GM12875 (cell line): ENCODE measurements at regions not wholly inside any gene's neighbourhood (a gene's known extent, or its start where the extent isn't known, plus 50 kb on each side); places are given as distances from the start of the nearest gene placed in this dataset.

ENCODE experiments used
- H3K4me3 ChIP-seq: one replicate; pipeline ENCODE4 v1.5.1; 2011; ENCODE audit warnings: low read depth, low read length, control low read depth
- TF ChIP-seq, protein P1 (sequence below): IDR thresholded peaks from 2 replicates; pipeline ENCODE4 v1.5.1; 2011; ENCODE audit warnings: low read depth, mild to moderate bottlenecking, control low read depth, inconsistent platforms, low read length, moderate library complexity, borderline replicate concordance; ENCODE audit not compliant: insufficient read depth

GRCh38 chr20:11103866-11104265 is 430.1 kb upstream of the JAG1 start:
- TF ChIP-seq, protein P1, sequence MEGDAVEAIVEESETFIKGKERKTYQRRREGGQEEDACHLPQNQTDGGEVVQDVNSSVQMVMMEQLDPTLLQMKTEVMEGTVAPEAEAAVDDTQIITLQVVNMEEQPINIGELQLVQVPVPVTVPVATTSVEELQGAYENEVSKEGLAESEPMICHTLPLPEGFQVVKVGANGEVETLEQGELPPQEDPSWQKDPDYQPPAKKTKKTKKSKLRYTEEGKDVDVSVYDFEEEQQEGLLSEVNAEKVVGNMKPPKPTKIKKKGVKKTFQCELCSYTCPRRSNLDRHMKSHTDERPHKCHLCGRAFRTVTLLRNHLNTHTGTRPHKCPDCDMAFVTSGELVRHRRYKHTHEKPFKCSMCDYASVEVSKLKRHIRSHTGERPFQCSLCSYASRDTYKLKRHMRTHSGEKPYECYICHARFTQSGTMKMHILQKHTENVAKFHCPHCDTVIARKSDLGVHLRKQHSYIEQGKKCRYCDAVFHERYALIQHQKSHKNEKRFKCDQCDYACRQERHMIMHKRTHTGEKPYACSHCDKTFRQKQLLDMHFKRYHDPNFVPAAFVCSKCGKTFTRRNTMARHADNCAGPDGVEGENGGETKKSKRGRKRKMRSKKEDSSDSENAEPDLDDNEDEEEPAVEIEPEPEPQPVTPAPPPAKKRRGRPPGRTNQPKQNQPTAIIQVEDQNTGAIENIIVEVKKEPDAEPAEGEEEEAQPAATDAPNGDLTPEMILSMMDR: no peak
- H3K4me3 ChIP-seq: no peak overlapping the region

DNA sequence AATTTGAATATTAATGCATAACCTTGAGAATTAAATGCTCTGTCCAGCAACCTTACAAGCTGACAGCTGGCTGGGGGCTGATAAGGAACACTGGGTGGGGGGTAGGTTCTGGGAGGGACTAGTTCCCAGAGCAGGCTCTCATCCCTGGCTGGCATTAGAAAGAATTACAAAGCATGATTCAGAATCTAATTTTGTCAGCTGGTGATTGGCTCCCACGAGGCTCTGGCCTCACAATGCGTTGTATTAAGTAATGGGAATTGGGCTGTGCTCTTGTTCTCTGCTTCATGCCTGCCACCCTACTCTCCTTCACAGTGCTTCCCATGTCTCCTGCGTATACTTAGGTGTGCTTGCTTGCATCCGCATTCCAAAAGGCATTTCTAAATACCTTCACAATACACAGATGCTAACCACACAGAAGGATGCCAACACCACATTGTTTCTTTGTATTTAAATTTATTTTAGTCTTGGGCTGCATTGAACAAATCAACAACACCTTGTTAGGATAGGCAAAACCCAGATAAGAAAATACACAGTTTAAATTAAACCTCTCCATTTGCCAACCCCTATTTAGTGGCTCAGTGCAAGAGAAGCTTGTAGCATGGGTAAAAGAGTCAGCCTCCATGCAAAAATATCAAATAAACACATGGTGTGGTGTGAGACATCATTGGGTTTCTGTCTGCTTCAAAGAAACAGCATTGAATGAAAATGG is 434.5 kb upstream of the JAG1 start:
- no peak overlapping the region for H3K4me3 ChIP-seq
- TF ChIP-seq, protein P1: no peak

- no peak overlapping the region for H3K4me3 ChIP-seq
Observed at GRCh38 chr20:11110535-11110934, 436.7 kb upstream of the JAG1 start.

GRCh38 chr20:11111191-11111590 is 437.4 kb upstream of the JAG1 start:
- TF ChIP-seq, protein P1: no peak
- H3K4me3 ChIP-seq: no peak overlapping the region

More at GRCh38 chr20:11110535-11110934, 436.7 kb upstream of the JAG1 start:
- TF ChIP-seq, protein P1: no peak

GRCh38 chr20:11112832-11113231 is 439.0 kb upstream of the JAG1 start:
- TF ChIP-seq, protein P1: no peak
- no peak overlapping the region for H3K4me3 ChIP-seq

DNA sequence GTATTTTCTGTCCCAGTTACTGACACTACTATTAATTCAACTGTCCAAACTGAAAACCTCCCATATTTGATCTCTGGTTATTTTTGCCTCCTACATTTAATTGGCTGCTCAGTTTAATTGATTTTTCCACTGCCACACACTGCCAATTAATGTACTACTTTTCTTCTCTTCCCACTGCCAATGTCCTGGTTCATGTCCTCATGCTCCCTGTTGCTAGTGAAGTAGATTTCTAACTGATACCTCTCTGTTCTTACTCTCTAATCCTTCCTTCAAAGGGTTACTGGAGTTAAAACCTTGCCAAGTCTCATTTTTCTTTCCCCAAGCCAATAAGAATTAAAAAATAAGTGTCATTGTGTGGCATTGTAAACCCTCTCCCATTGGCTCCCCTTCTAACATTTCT is 440.6 kb upstream of the JAG1 start:
- TF ChIP-seq, protein P1: no peak
- H3K4me3 ChIP-seq: no peak overlapping the region

DNA sequence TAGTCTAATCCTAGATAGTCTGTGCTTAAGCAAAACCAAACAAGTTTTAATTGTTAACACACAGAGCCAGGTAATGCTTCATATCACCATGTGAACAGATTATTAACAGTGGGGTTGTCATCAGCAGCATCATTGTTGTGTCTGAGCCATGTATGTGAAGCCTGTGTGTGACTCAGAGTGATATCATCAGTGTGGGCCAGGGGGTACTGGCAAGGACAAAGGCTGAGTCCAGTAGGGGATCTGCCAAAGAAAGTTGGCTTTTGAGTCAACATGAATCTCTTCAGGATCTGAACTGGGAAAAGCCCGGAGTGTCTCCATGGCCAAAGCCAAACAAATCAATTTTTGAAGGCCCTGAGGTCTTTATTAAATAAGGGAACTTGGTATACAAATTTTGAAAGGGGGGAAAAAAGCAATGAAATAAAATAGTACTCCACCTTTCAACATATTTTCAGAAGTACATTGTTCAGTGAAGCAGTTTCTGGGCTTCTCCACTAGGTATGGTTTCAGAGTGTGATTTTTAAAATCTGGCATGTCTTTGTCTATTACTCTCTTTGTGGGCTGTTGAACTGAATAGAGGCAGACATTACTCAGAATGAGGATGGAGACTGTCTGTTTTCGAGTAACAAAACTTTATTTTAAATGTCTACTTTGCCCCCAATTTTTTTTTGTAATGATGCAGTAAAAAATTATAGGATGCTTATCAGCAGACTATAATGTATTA is 444.2 kb upstream of the JAG1 start:
- H3K4me3 ChIP-seq: no peak overlapping the region
- TF ChIP-seq, protein P1: no peak
